Ishikawa (cell line): ENCODE measurements at regions not wholly inside any gene's neighbourhood (a gene's known extent, or its start where the extent isn't known, plus 50 kb on each side); places are given as distances from the start of the nearest gene placed in this dataset.

ENCODE experiments used
- CEBPB ChIP-seq: IDR thresholded peaks from 2 replicates; pipeline ENCODE4 v1.6.1; 2012
- CREB1 ChIP-seq: IDR thresholded peaks from 2 replicates; pipeline ENCODE4 v1.6.1; 2012; ENCODE audit warnings: low read depth
- EGR1 ChIP-seq: IDR thresholded peaks from 2 replicates; pipeline ENCODE4 v1.6.1; 2012
- EP300 ChIP-seq: IDR thresholded peaks from 2 replicates; pipeline ENCODE4 v1.6.1; 2012; ENCODE audit warnings: borderline replicate concordance
- FOXM1 ChIP-seq: IDR thresholded peaks from 2 replicates; pipeline ENCODE4 v1.6.1; 2012; ENCODE audit warnings: low read depth, borderline replicate concordance
- NFIC ChIP-seq: IDR thresholded peaks from 2 replicates; pipeline ENCODE4 v1.6.1; 2012
- RAD21 ChIP-seq: IDR thresholded peaks from 2 replicates; pipeline ENCODE4 v1.6.1; 2012; ENCODE audit warnings: low read depth
- TAF1 ChIP-seq: IDR thresholded peaks from 2 replicates; pipeline ENCODE4 v1.6.1; 2012; ENCODE audit warnings: low read depth, mild to moderate bottlenecking
- TCF12 ChIP-seq: IDR thresholded peaks from 2 replicates; pipeline ENCODE4 v1.6.1; 2012; ENCODE audit warnings: low read depth
- TEAD4 ChIP-seq: IDR thresholded peaks from 2 replicates; pipeline ENCODE4 v1.6.1; 2012
- YY1 ChIP-seq: IDR thresholded peaks from 2 replicates; pipeline ENCODE4 v1.6.1; 2012; ENCODE audit warnings: low read depth
- ZBTB7A ChIP-seq: IDR thresholded peaks from 2 replicates; pipeline ENCODE4 v1.6.1; 2012; ENCODE audit warnings: low read depth
- TF ChIP-seq, protein P1 (sequence below): IDR thresholded peaks from 2 replicates; pipeline ENCODE4 v1.6.1; 2012; ENCODE audit warnings: low read depth, mild to moderate bottlenecking
- TF ChIP-seq, protein P2 (sequence below): IDR thresholded peaks from 2 replicates; pipeline ENCODE4 v1.6.1; 2012
- TF ChIP-seq, protein P3 (sequence below): IDR thresholded peaks from 2 replicates; pipeline ENCODE4 v1.6.1; 2012

DNA sequence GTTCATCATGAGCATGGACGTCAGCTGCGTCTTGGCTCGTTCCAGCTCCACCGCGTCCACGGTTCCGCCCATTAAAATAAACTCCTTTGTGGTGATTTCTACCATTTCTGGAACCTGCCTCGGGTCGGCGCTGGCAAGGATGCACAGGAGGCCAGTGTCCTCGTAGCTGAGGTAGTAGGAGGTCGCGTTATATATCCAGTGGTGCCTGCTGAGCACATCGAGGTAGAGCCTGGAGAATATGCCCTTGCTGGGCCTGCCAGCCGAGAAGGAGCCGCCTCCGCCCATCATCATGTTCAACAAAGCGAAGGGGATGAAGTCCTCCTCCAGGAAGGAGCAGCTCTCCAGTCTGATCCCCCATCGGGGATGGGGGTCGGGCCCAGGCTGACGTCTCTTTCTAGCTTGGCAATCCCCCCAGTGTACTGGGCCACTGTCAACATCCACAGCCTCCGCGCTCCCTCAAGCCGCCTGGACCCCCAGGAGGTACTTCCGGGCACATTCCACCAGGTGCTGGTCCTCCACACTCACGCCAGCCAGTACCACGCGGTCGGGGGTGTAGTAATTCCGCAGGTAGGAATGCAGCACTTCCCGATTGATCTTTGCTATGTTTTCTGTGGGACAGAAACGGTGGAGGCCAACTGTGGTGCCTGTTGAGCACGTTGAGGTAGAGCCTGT, 120.9 kb upstream of the GRID2 start:
- TF ChIP-seq YY1 (no peak), TAF1 (no peak), EP300 (no peak), TCF12 (no peak), ZBTB7A (no peak), FOXM1 (no peak), EGR1 (no peak), RAD21 (no peak)
- TF ChIP-seq, protein P1, sequence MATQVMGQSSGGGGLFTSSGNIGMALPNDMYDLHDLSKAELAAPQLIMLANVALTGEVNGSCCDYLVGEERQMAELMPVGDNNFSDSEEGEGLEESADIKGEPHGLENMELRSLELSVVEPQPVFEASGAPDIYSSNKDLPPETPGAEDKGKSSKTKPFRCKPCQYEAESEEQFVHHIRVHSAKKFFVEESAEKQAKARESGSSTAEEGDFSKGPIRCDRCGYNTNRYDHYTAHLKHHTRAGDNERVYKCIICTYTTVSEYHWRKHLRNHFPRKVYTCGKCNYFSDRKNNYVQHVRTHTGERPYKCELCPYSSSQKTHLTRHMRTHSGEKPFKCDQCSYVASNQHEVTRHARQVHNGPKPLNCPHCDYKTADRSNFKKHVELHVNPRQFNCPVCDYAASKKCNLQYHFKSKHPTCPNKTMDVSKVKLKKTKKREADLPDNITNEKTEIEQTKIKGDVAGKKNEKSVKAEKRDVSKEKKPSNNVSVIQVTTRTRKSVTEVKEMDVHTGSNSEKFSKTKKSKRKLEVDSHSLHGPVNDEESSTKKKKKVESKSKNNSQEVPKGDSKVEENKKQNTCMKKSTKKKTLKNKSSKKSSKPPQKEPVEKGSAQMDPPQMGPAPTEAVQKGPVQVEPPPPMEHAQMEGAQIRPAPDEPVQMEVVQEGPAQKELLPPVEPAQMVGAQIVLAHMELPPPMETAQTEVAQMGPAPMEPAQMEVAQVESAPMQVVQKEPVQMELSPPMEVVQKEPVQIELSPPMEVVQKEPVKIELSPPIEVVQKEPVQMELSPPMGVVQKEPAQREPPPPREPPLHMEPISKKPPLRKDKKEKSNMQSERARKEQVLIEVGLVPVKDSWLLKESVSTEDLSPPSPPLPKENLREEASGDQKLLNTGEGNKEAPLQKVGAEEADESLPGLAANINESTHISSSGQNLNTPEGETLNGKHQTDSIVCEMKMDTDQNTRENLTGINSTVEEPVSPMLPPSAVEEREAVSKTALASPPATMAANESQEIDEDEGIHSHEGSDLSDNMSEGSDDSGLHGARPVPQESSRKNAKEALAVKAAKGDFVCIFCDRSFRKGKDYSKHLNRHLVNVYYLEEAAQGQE = no peak
- TF ChIP-seq, protein P2, sequence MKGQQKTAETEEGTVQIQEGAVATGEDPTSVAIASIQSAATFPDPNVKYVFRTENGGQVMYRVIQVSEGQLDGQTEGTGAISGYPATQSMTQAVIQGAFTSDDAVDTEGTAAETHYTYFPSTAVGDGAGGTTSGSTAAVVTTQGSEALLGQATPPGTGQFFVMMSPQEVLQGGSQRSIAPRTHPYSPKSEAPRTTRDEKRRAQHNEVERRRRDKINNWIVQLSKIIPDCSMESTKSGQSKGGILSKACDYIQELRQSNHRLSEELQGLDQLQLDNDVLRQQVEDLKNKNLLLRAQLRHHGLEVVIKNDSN = no peak

DNA sequence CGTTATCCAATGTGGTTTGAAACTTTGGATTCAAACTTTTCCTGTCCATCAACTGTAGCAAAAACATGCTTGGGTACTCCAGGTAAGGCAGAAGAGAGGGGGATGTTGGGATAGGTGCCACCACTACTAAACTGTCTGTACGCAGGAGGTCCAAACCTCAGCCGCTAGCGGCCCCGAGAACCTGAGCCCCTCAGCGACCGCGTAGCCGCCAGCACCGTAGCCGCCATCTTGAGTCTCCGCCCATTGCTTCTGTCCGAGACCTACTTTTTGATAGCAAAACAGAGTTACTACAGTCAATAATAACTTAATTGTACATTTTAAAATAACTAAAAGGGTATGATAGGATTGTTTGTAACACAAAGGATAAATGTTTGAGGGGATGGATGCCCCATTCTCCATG, 119.9 kb upstream of the GRID2 start:
- TF ChIP-seq TCF12 (no peak), CEBPB (no peak), RAD21 (no peak), TAF1 (no peak), TEAD4 (no peak), ZBTB7A (no peak)
- TF ChIP-seq, protein P1 = no peak
- TF ChIP-seq, protein P2 = no peak

DNA sequence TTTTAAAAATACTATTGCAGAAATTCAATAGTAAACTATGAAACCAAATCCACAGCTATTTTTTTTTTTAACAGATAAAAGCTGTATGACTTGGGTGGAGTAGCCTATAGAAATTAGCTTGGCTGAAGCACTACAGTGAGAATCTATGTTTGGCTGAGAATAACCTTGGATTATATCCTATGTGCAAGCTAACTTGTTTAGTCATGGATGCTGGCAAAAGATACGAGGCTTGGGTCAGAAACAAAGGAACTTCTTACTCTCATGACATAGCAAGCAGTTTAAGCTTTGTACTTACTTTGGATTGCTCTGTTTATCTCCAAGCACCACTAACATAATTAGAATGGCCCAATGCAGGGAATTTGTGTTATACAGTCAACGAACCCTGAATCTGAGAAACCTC, 119.2 kb upstream of the GRID2 start:
- TF ChIP-seq RAD21 = no peak
- no peak for TF ChIP-seq EGR1
- TF ChIP-seq TEAD4 = no peak
- no peak for TF ChIP-seq CREB1
- TF ChIP-seq, protein P2 = no peak
- TF ChIP-seq, protein P1 = no peak
- no peak for TF ChIP-seq NFIC
- no peak for TF ChIP-seq TCF12
- TF ChIP-seq TAF1 = no peak
- no peak for TF ChIP-seq CEBPB
- TF ChIP-seq, protein P3, sequence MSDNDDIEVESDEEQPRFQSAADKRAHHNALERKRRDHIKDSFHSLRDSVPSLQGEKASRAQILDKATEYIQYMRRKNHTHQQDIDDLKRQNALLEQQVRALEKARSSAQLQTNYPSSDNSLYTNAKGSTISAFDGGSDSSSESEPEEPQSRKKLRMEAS = no peak
- no peak for TF ChIP-seq EP300
- no peak for TF ChIP-seq FOXM1
- no peak for TF ChIP-seq ZBTB7A
- TF ChIP-seq YY1 = no peak

DNA sequence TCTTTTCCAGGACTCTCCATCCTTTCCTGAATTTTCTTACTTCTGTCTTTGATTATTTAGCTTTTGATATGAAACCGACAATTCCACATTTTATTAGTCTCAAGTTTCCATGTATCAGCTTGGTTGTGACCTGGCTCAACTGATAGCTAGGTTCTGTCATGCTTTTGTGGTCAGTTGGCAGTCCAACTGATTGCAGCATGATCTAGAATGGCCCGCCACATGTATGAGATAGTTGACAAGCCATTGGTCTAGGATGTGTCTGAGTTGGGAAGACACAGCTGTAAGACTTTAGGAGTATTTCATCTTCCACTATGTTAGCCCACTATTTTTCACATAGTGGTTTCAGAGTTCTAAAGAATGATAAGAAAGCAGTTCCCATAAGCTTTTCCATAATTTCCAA, 117.5 kb upstream of the GRID2 start:
- TF ChIP-seq, protein P3 = no peak
- TF ChIP-seq EP300 (no peak), CREB1 (no peak), FOXM1 (no peak), TEAD4 (no peak), CEBPB (no peak), YY1 (no peak), TAF1 (no peak)
- TF ChIP-seq, protein P2 = no peak
